ENCODE measurements at regions not wholly inside any gene's neighbourhood (a gene's known extent, or its start where the extent isn't known, plus 50 kb on each side); places are given as distances from the start of the nearest gene placed in this dataset.

- H3K9me2 ChIP-seq (ENCODE audit: low read depth, low read length) = no peaks in the 10 kb centered on the region
- H3K9ac ChIP-seq (ENCODE audit: low read length) = no peak overlapping the region
- no peaks in the 10 kb centered on the region for H3K36me3 ChIP-seq (ENCODE audit: insufficient read depth, low read length)
- H3K4me2 ChIP-seq (ENCODE audit: low read length) = no peak overlapping the region
- H3F3A ChIP-seq (ENCODE audit: insufficient read depth, low read length) = no peaks in the 10 kb centered on the region
- no peaks in the 10 kb centered on the region for H3K27me3 ChIP-seq (ENCODE audit: insufficient read depth, low read length)
- H3K9me3 ChIP-seq (ENCODE audit: low read length) = no peaks in the 10 kb centered on the region; the same call in 1 of the 2 replicates
- H3K4me1 ChIP-seq (ENCODE audit: insufficient read depth, low read length, severe bottlenecking) = no peaks in the 10 kb centered on the region
- H3K4me3 ChIP-seq (ENCODE audit: low read depth, low read length, poor library complexity, severe bottlenecking) = no peak overlapping the region
- H4K20me1 ChIP-seq (ENCODE audit: insufficient read depth, low read length) = no peaks in the 10 kb centered on the region
- TF ChIP-seq EZH2 (IDR thresholded peaks at IDR 0.05; ENCODE audit: borderline replicate concordance, low read length) = no peak
- TF ChIP-seq, protein P1, sequence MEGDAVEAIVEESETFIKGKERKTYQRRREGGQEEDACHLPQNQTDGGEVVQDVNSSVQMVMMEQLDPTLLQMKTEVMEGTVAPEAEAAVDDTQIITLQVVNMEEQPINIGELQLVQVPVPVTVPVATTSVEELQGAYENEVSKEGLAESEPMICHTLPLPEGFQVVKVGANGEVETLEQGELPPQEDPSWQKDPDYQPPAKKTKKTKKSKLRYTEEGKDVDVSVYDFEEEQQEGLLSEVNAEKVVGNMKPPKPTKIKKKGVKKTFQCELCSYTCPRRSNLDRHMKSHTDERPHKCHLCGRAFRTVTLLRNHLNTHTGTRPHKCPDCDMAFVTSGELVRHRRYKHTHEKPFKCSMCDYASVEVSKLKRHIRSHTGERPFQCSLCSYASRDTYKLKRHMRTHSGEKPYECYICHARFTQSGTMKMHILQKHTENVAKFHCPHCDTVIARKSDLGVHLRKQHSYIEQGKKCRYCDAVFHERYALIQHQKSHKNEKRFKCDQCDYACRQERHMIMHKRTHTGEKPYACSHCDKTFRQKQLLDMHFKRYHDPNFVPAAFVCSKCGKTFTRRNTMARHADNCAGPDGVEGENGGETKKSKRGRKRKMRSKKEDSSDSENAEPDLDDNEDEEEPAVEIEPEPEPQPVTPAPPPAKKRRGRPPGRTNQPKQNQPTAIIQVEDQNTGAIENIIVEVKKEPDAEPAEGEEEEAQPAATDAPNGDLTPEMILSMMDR (IDR thresholded peaks at IDR 0.05; ENCODE audit: low read length) = no peak
- H3K79me2 ChIP-seq (ENCODE audit: insufficient read depth, low read length) = no peaks in the 10 kb centered on the region
- H2AFZ ChIP-seq (ENCODE audit: low read length) = no peak overlapping the region
- H3K27ac ChIP-seq (ENCODE audit: low read depth, low read length, poor library complexity, severe bottlenecking) = no peak overlapping the region
Measured at GRCh38 chr3:124526601-124527000, 203.7 kb upstream of the UMPS start.

DNA sequence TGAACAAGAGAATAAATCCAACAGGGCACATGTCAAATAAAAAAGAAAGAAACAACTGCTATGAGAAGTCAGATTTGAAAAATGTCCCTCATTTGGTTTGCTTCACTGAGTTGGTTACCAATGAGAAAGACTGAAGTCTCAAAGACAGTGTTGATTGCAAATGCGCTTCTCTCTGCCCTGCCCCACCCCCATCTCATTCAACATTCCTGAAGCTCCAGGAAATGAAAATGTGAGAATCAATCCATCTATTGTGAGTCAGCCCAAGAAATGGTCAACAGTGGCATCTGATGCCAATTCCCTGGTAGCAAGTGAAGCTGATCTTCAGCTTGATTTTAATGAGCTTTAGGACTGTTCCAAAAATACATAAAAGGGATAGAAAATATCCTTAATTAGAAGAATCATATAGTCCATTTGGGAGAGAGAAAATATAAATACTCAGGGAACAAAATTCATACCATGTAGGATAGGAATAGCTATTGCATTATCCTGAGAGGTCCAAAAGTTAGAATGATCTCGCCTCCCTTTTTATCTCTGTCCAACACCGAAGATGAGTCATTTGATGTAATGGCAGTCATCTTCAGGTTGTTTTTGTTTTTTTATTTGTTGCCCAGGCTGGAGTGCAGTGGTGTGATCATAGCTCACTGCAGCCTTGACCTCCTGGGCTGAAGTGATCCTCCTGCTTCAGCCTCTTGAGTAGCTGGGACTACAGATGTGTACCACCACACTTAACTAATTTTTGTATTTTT is 200.3 kb upstream of the UMPS start:
- no peaks in the 10 kb centered on the region for H3K27me3 ChIP-seq (ENCODE audit: insufficient read depth, low read length)
- no peaks in the 10 kb centered on the region for H3K4me1 ChIP-seq (ENCODE audit: insufficient read depth, low read length, severe bottlenecking)
- no peak overlapping the region for H3K27ac ChIP-seq (ENCODE audit: low read depth, low read length, poor library complexity, severe bottlenecking)
- no peak overlapping the region for H3K4me2 ChIP-seq (ENCODE audit: low read length)
- H3K79me2 ChIP-seq (ENCODE audit: insufficient read depth, low read length) = no peaks in the 10 kb centered on the region
- H3K9me2 ChIP-seq (ENCODE audit: low read depth, low read length) = no peaks in the 10 kb centered on the region
- H3K9me3 ChIP-seq (ENCODE audit: low read length) = no peaks in the 10 kb centered on the region; the same call in 1 of the 2 replicates
- no peaks in the 10 kb centered on the region for H3F3A ChIP-seq (ENCODE audit: insufficient read depth, low read length)
- H3K4me3 ChIP-seq (ENCODE audit: low read depth, low read length, poor library complexity, severe bottlenecking) = no peak overlapping the region
- no peaks in the 10 kb centered on the region for H4K20me1 ChIP-seq (ENCODE audit: insufficient read depth, low read length)
- no peak overlapping the region for H2AFZ ChIP-seq (ENCODE audit: low read length)
- H3K36me3 ChIP-seq (ENCODE audit: insufficient read depth, low read length) = no peaks in the 10 kb centered on the region
- TF ChIP-seq, protein P1 (IDR thresholded peaks at IDR 0.05; ENCODE audit: low read length) = no peak
- no peak for TF ChIP-seq EZH2 (IDR thresholded peaks at IDR 0.05; ENCODE audit: borderline replicate concordance, low read length)
- no peak overlapping the region for H3K9ac ChIP-seq (ENCODE audit: low read length)

DNA sequence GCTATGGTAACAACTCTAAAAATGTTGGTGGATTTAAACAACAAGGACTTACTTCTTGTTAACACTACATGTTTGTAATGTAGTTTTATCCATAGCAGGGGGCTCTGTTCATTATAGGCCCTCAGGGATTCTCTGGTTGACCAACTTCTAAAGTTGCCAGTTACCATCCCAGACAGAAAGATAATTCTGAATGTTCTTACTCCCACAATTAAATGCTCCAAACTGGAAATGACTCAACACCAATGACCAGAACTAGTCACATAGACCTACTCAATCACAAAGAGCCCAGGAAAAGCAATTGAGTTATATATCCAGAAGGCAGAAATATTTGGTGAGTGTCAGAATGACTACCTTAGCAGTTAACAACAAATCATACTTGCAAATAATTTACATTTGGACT is 199.3 kb upstream of the UMPS start:
- no peaks in the 10 kb centered on the region for H3K9me2 ChIP-seq (ENCODE audit: low read depth, low read length)
- H3K27me3 ChIP-seq (ENCODE audit: insufficient read depth, low read length) = no peaks in the 10 kb centered on the region
- H3K27ac ChIP-seq (ENCODE audit: low read depth, low read length, poor library complexity, severe bottlenecking) = no peak overlapping the region
- no peaks in the 10 kb centered on the region for H3K79me2 ChIP-seq (ENCODE audit: insufficient read depth, low read length)
- H3K4me1 ChIP-seq (ENCODE audit: insufficient read depth, low read length, severe bottlenecking) = no peaks in the 10 kb centered on the region
- H3K9ac ChIP-seq (ENCODE audit: low read length) = no peak overlapping the region
- H3K9me3 ChIP-seq (ENCODE audit: low read length) = no peaks in the 10 kb centered on the region
- no peaks in the 10 kb centered on the region for H3K36me3 ChIP-seq (ENCODE audit: insufficient read depth, low read length)
- TF ChIP-seq, protein P1 (IDR thresholded peaks at IDR 0.05; ENCODE audit: low read length) = no peak
- no peak for TF ChIP-seq EZH2 (IDR thresholded peaks at IDR 0.05; ENCODE audit: borderline replicate concordance, low read length)
- no peak overlapping the region for H2AFZ ChIP-seq (ENCODE audit: low read length)
- H3K4me3 ChIP-seq (ENCODE audit: low read depth, low read length, poor library complexity, severe bottlenecking) = no peak overlapping the region
- H3F3A ChIP-seq (ENCODE audit: insufficient read depth, low read length) = no peaks in the 10 kb centered on the region
- no peaks in the 10 kb centered on the region for H4K20me1 ChIP-seq (ENCODE audit: insufficient read depth, low read length)
- no peak overlapping the region for H3K4me2 ChIP-seq (ENCODE audit: low read length)
